ENCODE measurements at regions not wholly inside any gene's neighbourhood (a gene's known extent, or its start where the extent isn't known, plus 50 kb on each side); places are given as distances from the start of the nearest gene placed in this dataset.

DNA sequence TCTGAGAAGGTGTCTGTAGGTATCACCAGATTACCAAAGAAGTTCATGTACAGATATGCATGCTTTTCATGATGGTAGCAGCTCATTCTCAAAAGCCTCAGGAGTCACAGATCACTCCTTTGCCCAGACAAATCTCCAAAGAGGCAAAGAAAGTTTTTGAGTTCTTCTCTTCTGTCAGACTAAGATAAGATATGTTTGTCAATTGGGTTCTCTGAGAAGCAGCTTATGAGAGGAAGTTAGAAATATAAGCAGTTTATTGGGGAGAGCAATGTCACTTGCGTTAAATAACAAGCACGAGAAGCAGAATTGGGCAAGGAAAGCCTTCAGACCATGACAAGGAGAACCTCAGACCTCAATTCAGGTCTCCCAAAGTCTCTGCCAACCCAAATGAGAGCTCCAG lies 219.2 kb upstream of the KLF4 start:
- no peak for DNase-seq (ENCODE audit: low read depth in 1 of 2, low spot score in 2 of 2)
- no peaks in the 10 kb centered on the region for H3K27me3 ChIP-seq (replicated peaks)
- no peak overlapping the region for H3K27ac ChIP-seq
- H3K4me3 ChIP-seq, result no peak overlapping the region
- H3K36me3 ChIP-seq, result no peaks in the 10 kb centered on the region
- peaks cover 37% of the 10 kb centered on the region for H3K4me1 ChIP-seq (replicated peaks)
- H3K9me3 ChIP-seq (replicated peaks), result no peaks in the 10 kb centered on the region

DNA sequence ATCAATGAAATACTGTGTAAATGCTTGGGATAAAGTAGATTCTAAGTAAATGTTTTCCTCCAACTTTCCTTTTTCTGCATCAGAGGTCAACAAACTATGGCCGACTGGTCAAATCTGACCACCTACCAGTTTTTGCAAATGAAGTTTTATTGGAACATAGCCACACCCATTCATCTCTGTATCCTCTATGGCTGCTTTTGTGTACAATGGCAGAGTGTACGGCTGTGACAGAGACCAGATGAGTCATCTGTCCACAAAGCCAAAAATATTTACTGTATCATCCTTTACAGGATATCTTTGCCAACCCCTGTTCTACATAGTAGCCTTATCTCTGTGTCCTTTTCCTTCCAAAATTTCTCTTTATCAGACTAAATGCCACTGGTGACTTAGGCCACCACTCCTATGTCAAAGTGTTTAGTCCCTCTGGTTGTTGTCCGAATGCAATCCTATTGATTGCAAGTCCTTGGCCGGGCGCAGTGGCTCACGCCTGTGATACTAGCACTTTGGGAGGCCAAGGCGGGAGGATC lies 218.4 kb upstream of the KLF4 start:
- H3K27me3 ChIP-seq (replicated peaks), result no peaks in the 10 kb centered on the region
- peaks cover 37% of the 10 kb centered on the region for H3K4me1 ChIP-seq (replicated peaks)
- H3K9me3 ChIP-seq (replicated peaks), result no peaks in the 10 kb centered on the region
- H3K27ac ChIP-seq, result no peak overlapping the region
- no peak overlapping the region for H3K4me3 ChIP-seq
- H3K36me3 ChIP-seq, result no peaks in the 10 kb centered on the region
- peak in 1 of 2 experiments; percentile 55 for DNase-seq (ENCODE audit: low read depth in 1 of 2, low spot score in 2 of 2)

DNA sequence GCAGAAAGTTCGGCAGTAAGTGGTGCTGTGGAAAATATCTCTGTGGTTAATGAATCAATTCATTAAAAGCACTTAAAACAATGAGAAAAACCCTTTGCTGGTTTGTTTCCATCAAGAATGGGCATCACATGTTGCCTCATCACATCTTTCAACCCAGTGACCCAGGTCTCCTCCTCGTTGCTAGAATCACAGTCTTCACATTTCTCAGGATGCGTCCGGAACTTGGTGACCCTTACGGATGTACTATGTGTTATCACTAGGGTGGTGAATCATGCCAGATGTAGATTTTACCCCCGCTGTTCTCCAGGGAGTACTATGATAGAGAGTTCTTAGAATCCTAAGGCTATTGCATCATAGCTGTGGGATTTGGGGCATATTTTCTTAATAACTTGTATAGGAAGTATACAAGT lies 217.9 kb upstream of the KLF4 start:
- Histone ChIP-seq H3K27ac (no peak overlapping the region), H3K4me1 (replicated peaks) (peaks cover 34% of the 10 kb centered on the region), H3K27me3 (replicated peaks) (no peaks in the 10 kb centered on the region), H3K4me3 (no peak overlapping the region), H3K9me3 (replicated peaks) (no peaks in the 10 kb centered on the region), H3K36me3 (no peaks in the 10 kb centered on the region)
- no peak for DNase-seq (ENCODE audit: low read depth in 1 of 2, low spot score in 2 of 2)

DNA sequence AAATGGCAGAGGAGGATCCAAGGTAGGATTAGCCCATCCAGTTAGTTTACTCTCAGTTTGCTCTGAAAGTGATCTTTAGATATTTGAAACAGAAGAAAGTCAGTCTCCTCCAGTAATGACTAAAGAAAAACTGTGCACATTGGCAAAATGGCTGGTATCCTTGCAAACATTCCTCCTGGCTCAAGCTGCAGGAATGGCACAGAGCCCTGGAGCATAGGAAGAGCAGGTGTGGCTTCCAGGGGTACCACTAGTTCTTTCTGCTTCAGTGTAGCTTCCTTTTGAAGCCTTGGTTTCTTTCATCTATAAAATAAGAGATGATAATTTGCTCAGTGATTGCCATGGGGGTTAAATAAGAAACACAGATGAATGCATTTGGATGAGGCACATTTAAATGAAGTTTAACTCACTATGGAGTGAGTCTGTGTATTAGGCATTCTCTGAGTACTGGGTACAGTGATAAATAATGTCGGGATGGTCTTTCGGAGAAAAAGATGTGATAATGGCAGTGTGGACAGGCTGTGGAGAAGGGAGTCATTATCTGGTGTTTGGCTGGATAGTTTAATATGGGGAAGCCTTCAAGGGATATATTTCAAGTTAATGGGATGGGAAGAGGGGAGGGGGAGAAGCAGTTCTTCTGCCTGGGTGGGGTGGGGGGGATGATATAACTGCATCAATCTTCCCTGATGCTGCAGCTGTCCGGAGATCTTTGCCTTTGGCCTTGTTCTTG lies 217.3 kb upstream of the KLF4 start:
- Histone ChIP-seq H3K27me3 (replicated peaks) (no peaks in the 10 kb centered on the region), H3K36me3 (no peaks in the 10 kb centered on the region), H3K27ac (no peak overlapping the region), H3K4me3 (no peak overlapping the region), H3K4me1 (replicated peaks) (peaks cover 28% of the 10 kb centered on the region), H3K9me3 (replicated peaks) (no peaks in the 10 kb centered on the region)
- DNase-seq (ENCODE audit: low read depth in 1 of 2, low spot score in 2 of 2), result no peak

DNA sequence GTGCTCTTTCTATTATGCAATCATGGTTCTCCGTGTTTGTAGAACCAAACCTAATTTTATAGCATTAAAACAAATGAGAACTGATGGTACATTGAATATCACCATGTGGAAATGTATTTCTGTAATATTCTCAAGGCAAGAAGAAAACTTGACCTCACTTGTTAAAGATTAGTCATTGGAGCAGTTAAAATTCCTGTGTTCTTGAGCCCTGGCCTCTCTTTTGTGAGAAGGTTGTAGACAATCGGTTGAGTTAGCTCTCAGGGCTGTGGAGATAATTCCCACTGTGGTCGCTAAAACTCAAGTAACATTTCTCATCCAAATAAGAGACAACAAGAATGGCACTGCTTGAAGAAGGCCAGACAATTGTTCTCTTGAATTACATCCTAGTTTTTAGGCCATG lies 216.0 kb upstream of the KLF4 start:
- H3K4me1 ChIP-seq (replicated peaks), result peaks cover 15% of the 10 kb centered on the region
- H3K27ac ChIP-seq, result no peak overlapping the region
- no peak for DNase-seq (ENCODE audit: low read depth in 1 of 2, low spot score in 2 of 2)
- H3K27me3 ChIP-seq (replicated peaks), result no peaks in the 10 kb centered on the region
- H3K9me3 ChIP-seq (replicated peaks), result no peaks in the 10 kb centered on the region
- H3K4me3 ChIP-seq, result no peak overlapping the region
- no peaks in the 10 kb centered on the region for H3K36me3 ChIP-seq

DNA sequence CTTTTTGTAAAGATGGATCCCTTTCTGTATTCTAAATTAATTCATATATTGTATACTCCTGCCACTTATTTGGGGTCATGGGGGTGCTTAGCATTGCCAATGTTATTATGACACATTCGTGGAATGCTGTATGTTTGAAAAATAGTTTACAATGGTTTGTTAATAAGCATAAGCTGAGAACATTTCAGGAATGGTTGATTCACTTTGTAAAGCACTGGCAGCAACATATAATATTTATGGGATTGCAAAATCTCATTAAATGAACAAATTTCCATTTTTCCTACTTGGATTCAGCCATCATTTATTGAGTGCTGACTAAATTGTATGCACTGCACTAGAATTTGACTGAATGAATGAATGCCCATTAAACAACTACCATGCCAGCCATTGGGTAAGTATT lies 215.2 kb upstream of the KLF4 start:
- DNase-seq (ENCODE audit: low read depth in 1 of 2, low spot score in 2 of 2), result no peak
- no peaks in the 10 kb centered on the region for H3K36me3 ChIP-seq
- no peak overlapping the region for H3K27ac ChIP-seq
- H3K4me1 ChIP-seq (replicated peaks), result peaks cover 10% of the 10 kb centered on the region
- H3K4me3 ChIP-seq, result no peak overlapping the region
- H3K9me3 ChIP-seq (replicated peaks), result no peaks in the 10 kb centered on the region
- H3K27me3 ChIP-seq (replicated peaks), result no peaks in the 10 kb centered on the region

DNA sequence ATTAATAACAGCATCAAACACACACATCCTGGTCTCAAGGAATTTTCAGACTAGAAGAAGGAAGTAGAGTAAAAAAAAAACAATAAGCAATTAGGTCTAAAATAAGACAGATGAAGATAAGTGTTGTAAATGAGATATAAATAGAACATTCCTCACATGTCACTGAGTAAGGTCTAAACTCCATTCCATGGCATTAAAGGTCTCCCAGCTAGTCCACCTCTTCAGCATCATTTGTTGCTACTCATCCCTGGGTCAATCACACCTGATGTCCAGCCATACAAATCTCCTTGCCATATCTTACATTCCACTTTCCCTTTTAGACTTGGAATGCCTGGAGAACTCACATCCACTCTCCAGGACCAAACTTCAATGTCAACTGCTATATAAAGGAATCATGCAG lies 214.1 kb upstream of the KLF4 start:
- H3K27ac ChIP-seq, result no peak overlapping the region
- DNase-seq (ENCODE audit: low read depth in 1 of 2, low spot score in 2 of 2), result no peak

DNA sequence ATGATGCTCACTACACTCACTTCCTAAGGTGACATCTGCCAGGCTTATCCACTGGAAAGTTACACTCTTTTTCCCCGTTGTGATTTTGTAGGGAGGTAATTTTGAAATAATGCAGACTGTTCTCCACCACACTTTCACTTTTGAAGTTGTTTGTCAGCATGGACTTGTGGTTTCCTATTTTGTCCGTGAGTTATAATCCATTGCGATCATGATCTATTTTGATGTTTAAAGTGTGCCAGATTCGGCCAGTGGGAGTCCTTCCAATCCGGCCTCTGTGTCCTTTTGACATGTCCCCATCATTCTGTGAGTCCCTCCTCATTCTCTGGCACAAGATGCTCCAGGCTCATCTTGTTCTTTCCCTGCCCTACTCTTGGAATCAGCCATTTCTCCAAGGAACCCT lies 211.3 kb upstream of the KLF4 start:
- no peak for DNase-seq (ENCODE audit: low read depth in 1 of 2, low spot score in 2 of 2)
- Histone ChIP-seq H3K4me1 (replicated peaks) (no peaks in the 10 kb centered on the region), H3K9me3 (replicated peaks) (no peaks in the 10 kb centered on the region), H3K27ac (no peak overlapping the region), H3K27me3 (replicated peaks) (no peaks in the 10 kb centered on the region), H3K36me3 (no peaks in the 10 kb centered on the region), H3K4me3 (no peak overlapping the region)

More for the DNA sequence above, 214.1 kb upstream of the KLF4 start:
- Histone ChIP-seq H3K27me3 (replicated peaks) (no peaks in the 10 kb centered on the region), H3K36me3 (no peaks in the 10 kb centered on the region), H3K4me1 (replicated peaks) (peaks cover 10% of the 10 kb centered on the region), H3K4me3 (no peak overlapping the region), H3K9me3 (replicated peaks) (no peaks in the 10 kb centered on the region)

DNA sequence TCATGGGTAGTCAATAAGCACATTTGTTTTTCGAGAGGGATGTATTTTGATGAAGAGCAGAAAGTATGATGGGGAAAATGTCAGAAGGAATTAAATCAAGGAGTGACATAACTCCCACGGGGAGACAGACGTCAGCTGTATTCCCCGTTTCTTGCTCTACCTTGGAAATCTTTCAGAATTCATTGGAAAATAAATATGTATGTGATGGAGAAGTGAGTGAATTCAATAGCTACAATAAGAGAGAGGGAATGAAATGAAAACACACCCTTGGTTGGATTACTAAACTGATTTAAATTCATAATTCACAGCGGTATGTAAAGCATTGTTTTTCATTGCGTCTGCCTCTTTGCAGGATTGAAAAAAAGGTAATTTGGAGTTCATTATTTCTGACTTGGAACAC lies 209.7 kb upstream of the KLF4 start:
- no peak for DNase-seq (ENCODE audit: low read depth in 1 of 2, low spot score in 2 of 2)
- H3K4me1 ChIP-seq (replicated peaks), result no peaks in the 10 kb centered on the region
- H3K27me3 ChIP-seq (replicated peaks), result no peaks in the 10 kb centered on the region
- H3K27ac ChIP-seq, result no peak overlapping the region
- H3K36me3 ChIP-seq, result no peaks in the 10 kb centered on the region
- H3K9me3 ChIP-seq (replicated peaks), result no peaks in the 10 kb centered on the region
- H3K4me3 ChIP-seq, result no peak overlapping the region

DNA sequence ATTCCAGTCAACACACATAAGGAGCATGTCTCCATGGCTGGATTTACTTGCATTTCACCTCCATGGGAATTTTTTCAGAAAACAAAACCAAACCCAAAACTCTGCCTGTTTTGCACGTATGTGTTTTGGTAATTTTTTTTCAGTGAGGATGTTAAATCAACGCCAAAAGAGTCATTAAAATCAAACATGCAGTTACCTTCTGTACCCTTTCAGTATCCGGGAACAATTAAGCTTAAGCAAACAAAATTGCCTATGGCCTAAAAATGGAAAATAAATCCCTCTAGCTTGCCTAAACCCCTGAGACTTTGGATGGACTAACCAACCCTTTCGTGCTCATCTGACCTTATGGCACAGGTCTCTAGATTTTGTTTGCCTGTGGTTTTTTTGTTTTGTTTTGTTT lies 209.2 kb upstream of the KLF4 start:
- no peaks in the 10 kb centered on the region for H3K27me3 ChIP-seq (replicated peaks)
- H3K9me3 ChIP-seq (replicated peaks), result no peaks in the 10 kb centered on the region
- H3K4me3 ChIP-seq, result no peak overlapping the region
- H3K27ac ChIP-seq, result no peak overlapping the region
- H3K36me3 ChIP-seq, result no peaks in the 10 kb centered on the region
- no peaks in the 10 kb centered on the region for H3K4me1 ChIP-seq (replicated peaks)
- DNase-seq (ENCODE audit: low read depth in 1 of 2, low spot score in 2 of 2), result no peak

DNA sequence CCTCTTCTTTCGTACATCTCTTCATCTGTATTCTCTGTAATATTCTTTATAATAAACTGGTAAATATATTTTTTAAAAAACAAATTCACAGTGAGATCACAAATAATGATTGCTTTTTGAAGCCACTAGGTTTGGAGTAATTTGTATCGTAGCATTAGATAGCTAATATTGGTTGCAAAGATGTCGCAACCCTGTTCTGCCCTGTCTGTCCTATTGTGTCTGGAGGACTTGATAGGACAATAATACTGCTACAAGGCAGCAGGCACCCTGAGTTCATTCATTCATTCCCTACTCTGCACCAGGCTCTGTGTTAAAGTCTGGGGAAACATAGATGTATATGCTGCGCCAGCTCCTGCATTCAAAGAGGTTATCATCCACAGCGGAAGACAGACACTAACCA lies 206.7 kb upstream of the KLF4 start:
- no peaks in the 10 kb centered on the region for H3K27me3 ChIP-seq (replicated peaks)
- no peak overlapping the region for H3K27ac ChIP-seq
- H3K9me3 ChIP-seq (replicated peaks), result no peaks in the 10 kb centered on the region
- H3K4me3 ChIP-seq, result no peak overlapping the region
- DNase-seq (ENCODE audit: low read depth in 1 of 2, low spot score in 2 of 2), result no peak
- H3K36me3 ChIP-seq, result no peaks in the 10 kb centered on the region
- H3K4me1 ChIP-seq (replicated peaks), result no peaks in the 10 kb centered on the region

DNA sequence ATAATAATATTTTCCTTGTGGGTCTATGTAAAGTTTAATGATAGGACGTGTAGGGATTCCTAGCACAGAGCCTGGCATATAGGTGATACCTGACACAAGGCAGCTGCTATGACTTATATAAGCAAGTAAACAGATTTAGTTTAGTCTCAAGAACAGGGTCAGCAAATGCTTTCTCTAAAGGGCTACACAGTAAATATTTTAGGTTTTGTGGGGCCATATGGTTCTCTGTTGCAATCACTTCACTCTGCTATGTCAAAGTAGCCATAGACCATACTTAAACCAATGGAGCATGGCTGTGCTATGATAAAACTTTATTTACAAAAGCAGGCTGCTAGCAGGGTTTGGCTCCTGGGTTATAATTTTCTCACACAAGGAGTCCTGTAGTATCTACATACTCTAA lies 204.8 kb upstream of the KLF4 start:
- no peaks in the 10 kb centered on the region for H3K9me3 ChIP-seq (replicated peaks)
- no peaks in the 10 kb centered on the region for H3K4me1 ChIP-seq (replicated peaks)
- no peak overlapping the region for H3K4me3 ChIP-seq
- H3K27me3 ChIP-seq (replicated peaks), result no peaks in the 10 kb centered on the region
- H3K27ac ChIP-seq, result no peak overlapping the region
- no peaks in the 10 kb centered on the region for H3K36me3 ChIP-seq
- DNase-seq (ENCODE audit: low read depth in 1 of 2, low spot score in 2 of 2), result no peak

DNA sequence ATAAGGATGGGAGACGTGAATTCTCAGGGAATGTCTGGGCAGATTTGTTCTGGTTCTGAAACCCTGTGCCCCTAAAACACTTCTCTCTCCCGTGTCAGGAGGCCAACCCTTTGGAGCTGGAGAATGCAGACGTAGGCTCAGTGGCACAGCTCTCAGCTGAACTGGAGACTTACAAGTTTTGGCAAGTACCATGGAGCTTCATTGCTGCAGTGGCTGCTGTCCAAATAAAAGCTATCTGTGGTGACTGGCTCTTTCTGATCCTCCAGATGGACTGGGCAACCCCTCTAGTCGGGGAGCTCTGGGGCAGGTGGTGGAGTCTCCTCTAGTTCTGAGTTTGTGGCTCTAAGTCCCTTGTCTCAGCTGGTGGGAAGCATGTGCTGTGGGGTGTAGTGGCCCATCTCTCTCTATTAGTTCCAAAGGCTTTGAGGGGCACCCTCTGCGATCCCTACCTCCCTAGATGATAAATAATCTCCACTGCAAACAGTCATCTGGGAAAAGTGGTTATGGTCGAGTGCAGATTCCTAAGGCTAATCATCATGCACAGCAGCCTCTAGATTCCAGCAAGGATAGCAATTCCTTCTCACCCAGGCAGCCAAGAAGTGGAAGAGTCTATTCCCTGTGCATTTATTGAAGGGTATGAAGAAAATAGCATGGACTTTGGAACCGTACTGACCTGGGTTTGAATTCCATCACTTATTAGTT lies 204.2 kb upstream of the KLF4 start:
- H3K9me3 ChIP-seq (replicated peaks), result no peaks in the 10 kb centered on the region
- H3K27ac ChIP-seq, result no peak overlapping the region
- no peak for DNase-seq (ENCODE audit: low read depth in 1 of 2, low spot score in 2 of 2)
- H3K36me3 ChIP-seq, result no peaks in the 10 kb centered on the region
- no peak overlapping the region for H3K4me3 ChIP-seq
- no peaks in the 10 kb centered on the region for H3K4me1 ChIP-seq (replicated peaks)
- no peaks in the 10 kb centered on the region for H3K27me3 ChIP-seq (replicated peaks)

DNA sequence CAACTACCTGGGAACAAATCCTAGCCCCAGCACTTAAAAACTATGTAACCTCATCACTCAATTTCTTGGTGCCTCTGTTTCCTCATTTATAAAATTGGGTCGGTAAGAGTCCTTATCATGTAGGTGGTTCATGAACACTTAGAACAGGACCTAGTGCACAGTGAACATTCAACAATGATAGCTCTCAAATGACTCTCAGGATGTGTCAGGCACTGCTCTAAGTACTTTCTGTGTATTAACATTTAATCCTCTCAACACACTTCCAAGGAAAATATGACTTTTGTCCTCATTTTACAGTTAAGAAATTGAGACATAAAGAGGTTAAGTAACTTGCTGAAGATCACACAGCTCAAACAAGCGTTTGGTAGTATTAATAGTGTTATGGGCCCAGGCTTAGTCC lies 202.1 kb upstream of the KLF4 start:
- Histone ChIP-seq H3K36me3 (no peaks in the 10 kb centered on the region), H3K4me3 (no peak overlapping the region), H3K4me1 (replicated peaks) (no peaks in the 10 kb centered on the region), H3K9me3 (replicated peaks) (no peaks in the 10 kb centered on the region), H3K27ac (no peak overlapping the region), H3K27me3 (replicated peaks) (no peaks in the 10 kb centered on the region)
- no peak for DNase-seq (ENCODE audit: low read depth in 1 of 2, low spot score in 2 of 2)
